GM18505 (cell line): ENCODE measurements at regions not wholly inside any gene's neighbourhood (a gene's known extent, or its start where the extent isn't known, plus 50 kb on each side); places are given as distances from the start of the nearest gene placed in this dataset.

Experiments used
- ATAC-seq: cut with Tn5 transposase; IDR thresholded peaks from one replicate; pipeline ENCODE4 v1.9.1; 2021; ENCODE audit not compliant: unreplicated experiment
- POLR2A ChIP-seq: IDR thresholded peaks from 4 replicates; pipeline ENCODE4 v1.6.1; 2011; ENCODE audit warnings: borderline replicate concordance; ENCODE audit not compliant: insufficient read depth, insufficient read length; ENCODE audit errors: extremely low read depth

DNA sequence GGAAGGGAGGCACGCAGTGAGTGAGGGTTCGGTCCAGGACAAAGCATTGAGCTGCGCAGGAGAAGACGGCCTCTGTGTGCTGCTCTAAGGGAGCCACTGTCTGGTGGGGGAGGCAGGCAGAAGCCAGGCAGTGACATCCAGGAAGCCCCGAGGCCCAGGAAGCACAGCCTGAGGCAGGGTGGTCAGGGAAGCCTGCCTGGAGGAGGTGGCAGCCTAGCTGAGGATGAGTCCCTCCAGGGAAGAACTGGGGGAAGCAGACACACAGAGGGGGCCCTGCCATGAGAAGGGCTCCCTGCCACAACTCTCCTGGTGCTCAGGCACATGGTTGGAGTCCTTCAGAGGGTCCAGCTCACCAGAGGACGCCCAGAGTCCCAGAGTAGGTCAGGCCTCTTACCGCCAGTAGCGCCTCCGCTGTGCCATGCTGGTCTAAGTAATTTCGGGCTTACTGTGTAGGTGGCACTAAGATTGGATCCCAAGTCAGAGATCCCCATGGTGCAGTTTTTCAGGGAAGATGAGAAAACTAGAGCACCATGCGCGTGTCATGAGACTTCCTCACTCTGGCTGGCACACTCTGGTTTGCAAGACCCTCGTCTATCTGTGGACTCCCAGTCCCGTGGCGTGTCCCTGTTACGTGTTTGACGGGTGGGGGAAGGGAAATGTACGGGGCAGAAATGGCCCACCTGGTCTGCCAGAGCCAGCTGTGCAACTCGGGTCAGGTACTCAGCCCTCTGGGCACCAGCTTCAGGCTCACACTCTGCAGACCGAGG lies 887.2 kb downstream of the BRD1 start:
- no peak for TF ChIP-seq POLR2A
- ATAC-seq = no peak

DNA sequence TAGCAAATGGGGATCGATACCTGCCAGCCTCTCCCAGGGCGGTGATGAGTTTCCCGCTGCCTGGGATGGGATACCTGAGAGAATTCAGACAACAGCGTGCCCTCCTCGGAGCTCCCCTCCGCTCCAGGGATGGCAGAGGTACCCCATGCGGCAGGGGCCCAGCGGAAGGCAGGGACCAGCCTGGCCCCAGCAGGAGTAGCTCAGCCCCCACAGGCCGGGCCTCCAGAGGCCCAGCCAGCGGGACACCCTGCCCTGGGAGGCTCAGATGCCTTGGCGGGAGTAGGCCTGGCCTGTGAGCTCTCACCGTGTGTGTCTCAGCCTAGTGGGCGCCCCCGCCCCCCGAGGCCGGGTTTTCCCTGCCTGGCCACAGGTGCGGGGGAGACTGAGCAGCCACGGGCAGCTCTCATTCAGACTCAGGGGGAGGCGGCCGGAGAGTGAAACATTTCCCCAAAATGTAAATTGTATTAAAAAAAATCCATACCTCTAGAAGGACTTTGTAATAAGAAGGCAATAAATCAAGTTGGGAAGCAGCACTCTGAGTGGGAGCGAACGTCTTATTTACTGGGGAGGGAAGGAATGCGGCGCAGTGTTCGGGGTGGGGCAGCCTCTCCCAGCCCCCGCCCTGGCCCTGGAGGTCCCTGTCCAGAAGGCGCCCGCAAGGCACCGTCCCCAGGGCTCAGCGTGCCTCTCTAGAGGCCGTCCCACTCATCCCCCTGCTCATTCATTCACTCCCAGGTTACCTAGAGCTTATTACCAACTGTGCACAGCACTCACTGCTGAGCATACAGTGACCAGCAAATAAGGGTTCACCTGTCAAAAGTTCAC lies 888.0 kb downstream of the BRD1 start:
- ATAC-seq = no peak

DNA sequence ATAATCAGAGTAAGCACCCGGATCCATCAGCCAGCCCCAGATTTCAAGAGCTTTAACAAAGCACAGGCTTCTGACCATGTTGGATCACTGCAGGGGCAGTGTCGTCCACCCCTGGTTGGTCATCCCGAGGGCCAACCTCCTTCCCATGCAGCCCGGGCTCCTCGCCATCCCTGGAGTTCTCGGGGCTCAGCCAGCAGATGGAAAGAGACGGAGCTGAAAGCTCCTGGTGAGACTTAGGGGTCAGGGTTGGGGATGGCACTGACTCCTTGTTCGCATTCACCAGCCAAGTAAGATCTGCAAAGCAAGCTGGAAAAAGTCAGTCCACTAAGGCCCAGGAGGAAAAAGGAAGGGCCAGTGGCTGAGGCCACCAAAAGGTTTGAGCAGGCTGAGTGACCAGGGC lies 888.9 kb downstream of the BRD1 start:
- no peak for ATAC-seq
- no peak for TF ChIP-seq POLR2A

More for the DNA sequence above, 888.0 kb downstream of the BRD1 start:
- TF ChIP-seq POLR2A = no peak

DNA sequence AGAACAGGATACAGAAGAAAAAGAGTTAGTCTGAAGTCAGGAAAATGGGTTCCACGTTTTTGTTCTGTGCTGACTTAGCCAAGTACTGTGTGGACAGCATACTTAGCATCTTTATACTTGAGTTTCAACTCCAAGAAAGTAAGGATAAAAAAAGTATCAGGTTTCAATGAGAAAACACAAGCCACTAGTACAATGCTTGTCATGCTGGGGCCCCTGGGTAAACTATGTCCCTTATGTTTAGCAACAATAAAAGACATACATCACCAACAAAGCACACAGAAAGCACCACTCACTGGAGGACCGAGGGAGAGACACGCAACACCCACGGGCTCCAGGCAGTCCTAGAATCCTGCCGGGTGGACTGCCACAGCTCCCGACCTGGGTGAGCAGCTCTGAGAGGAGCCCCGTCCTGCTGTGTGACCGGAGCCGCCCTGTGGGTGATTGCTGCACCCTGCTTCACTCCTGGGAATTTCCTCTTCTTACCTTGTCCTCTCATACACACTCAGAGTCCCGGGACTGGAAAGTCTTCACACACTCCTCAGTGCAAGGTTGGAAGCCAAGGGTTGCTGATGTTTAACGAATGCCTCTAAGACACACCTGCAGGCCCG lies 890.5 kb downstream of the BRD1 start:
- ATAC-seq = no peak
- TF ChIP-seq POLR2A = no peak

DNA sequence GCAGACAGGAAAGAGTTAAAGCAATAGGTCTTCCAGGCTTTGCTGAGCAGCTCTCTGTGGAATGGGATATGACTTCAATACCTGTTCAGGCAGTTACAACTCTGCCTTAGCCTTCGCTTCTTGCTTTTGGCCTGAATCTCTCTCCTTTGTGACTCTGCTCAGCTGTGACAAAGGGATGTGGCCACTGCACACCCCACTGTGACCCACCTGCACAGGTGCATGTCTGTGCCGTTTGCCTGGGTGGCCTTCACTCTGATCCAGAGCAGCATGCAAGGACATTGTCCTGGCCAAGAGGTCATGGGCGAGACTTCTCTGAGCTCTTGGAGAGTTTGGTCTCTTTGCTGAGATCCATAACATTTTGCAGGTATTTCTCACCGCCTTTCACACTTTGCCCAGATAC lies 891.3 kb downstream of the BRD1 start:
- no peak for TF ChIP-seq POLR2A
- ATAC-seq = no peak

DNA sequence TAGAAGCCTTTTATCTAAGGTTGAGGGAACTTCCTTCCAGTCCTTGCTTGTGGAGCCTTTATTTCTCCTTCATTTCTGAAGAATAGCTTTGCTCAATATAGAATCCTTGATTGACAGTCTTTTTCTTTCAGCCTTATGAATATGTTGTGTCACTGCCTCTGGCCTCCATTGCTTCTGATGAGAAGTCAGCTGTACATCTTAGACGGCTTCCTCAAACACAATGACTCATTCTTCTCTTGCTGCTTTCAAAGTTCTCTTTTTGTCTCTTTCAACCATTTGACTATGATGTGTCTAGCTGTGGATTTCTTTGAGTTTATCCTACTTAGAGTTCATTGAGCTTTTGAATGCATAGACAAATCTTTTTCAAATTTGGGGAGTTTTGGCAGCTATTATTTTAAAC lies 893.2 kb downstream of the BRD1 start:
- no peak for ATAC-seq
- no peak for TF ChIP-seq POLR2A

DNA sequence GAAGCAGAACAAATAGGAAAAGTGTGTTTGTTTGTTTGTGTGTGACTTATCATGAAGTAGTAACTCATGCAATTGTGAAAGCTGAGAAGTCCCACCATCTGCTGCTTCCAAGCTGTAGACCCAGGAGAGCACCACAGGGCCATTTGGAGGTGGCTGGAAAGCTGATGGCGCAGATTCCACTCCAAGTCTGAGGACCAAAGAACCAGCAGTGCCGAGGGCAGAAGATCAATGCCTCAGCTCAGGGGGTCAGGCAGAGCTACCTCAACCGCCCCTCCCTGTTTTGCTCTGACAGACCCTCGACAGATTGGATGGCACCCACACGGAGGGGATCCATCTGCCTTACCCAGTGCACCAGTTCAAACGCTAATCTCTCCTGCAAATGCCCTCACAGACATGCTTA lies 896.2 kb downstream of the BRD1 start:
- no peak for TF ChIP-seq POLR2A
- ATAC-seq = no peak

DNA sequence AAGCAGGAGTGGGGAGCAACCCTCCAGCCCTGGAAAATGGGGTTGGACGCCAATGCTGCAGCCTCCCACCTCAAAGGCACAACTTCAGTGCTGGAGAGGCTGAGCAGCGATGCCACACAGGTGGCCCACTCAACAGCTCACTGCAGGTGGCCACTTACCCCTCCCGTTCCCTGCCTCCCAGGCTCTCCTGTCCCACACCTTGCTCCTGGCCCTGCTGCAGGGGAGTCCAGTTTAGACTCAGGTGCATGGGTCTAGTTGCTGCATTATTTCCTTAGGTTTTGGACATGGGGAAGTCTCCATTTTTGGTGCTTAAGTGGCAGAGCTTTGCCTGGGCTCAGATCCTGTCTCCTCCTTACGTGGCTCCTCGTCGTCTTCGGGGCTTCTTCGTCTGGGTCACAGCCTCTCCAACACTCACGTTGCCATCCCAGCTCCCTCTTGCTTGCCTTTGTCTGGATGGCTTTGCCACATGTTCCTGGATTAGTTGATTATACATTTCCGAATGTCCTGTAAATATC lies 898.3 kb downstream of the BRD1 start:
- ATAC-seq = no peak
- TF ChIP-seq POLR2A = no peak

DNA sequence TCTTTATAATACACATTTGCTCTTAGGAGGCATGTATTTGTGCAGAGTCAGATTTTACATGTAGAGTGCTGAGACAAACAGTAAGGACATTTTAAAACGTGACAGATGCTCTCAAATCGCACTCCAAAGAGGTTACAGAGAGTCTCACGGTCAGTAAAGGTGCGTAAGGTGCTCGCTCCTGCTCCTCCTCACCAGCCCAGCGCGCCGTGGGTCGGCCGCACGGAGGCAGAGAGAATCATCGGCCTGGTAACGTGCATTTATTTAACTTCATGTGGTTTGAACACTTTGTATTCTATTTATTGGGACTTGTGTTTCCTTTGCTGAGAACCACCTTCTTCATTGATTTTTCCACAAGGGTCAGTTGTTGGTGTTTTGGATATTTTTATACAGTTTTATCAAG lies 900.1 kb downstream of the BRD1 start:
- TF ChIP-seq POLR2A = no peak
- no peak for ATAC-seq

DNA sequence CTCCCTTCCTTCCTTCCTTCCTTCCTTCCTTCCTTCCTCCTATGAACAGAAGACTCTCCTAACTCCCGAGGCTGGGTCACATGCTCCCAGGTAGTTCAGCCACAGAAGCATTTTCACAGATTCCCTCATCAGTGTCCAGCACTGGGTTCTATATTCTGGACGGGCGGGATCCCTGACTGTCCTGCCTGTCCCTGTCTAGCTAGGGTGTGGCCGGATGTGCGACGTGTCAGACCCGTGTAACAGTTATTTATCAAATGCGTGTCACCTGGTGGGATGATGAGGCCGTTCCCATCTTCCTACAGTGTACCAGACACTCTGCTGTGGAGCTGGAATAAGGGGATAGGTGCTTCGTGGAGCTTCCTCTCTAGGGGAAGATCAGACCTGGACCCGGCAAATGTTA lies 901.0 kb downstream of the BRD1 start:
- no peak for TF ChIP-seq POLR2A
- ATAC-seq = no peak

DNA sequence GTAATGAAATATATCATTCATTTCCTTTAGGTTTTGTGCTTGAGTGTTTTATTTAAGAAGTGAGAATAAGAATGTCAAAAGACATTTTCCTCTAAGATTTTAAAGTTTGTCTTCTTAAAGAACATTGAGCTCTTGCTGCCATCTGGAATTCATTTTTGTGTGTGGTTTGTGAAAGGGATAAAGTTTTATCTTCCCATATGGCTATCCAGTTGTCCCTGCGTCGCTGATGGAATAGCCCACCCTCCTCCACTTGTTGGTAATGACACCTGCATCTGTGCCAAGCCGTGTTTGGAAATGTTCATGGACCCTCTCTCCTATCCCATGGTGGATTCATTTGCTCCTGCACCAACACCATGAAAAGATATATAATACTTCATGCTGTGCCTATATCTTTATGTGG lies 901.5 kb downstream of the BRD1 start:
- no peak for TF ChIP-seq POLR2A

DNA sequence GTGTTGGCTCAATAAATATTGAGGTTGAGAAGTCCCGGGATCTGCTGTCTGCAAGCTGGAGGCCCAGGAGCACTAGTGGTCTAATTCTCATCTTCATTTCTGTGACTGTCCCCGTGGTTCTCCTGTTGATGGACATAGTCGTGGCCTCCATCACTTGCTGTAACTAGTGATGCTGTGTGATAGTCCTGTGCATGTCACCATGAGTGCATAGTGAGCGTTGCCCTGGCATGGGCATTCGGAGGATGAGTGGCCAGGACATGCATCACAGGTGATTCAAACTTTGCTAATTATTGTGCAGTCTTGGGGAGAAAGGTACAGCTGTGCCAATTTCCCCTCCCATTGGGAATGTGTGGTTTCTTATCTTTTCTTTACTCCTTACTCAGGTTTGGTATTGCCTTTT lies 902.2 kb downstream of the BRD1 start:
- TF ChIP-seq POLR2A = no peak
- no peak for ATAC-seq

More for the DNA sequence above, 901.5 kb downstream of the BRD1 start:
- ATAC-seq = no peak

DNA sequence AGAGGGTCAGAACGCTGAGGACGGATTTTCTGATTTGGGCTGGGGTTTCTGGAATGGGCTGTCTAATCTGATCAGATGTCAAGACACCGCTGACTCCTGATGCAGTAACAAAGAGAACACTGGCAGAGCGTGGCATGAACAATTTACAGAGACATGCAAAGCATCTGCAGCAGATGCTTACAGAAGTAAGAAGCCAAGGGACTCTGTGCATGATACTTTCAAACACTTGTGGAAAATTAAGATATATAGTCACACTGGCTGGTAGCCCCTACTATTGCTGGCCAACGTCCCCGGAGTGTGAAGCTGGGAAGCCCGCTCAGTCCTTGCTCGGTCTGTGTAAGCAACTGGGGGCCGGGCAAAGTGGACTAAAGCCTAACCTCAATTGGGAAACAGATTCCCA lies 903.7 kb downstream of the BRD1 start:
- no peak for ATAC-seq
- no peak for TF ChIP-seq POLR2A
